ENCODE measurements at regions not wholly inside any gene's neighbourhood (a gene's known extent, or its start where the extent isn't known, plus 50 kb on each side); places are given as distances from the start of the nearest gene placed in this dataset.

DNA sequence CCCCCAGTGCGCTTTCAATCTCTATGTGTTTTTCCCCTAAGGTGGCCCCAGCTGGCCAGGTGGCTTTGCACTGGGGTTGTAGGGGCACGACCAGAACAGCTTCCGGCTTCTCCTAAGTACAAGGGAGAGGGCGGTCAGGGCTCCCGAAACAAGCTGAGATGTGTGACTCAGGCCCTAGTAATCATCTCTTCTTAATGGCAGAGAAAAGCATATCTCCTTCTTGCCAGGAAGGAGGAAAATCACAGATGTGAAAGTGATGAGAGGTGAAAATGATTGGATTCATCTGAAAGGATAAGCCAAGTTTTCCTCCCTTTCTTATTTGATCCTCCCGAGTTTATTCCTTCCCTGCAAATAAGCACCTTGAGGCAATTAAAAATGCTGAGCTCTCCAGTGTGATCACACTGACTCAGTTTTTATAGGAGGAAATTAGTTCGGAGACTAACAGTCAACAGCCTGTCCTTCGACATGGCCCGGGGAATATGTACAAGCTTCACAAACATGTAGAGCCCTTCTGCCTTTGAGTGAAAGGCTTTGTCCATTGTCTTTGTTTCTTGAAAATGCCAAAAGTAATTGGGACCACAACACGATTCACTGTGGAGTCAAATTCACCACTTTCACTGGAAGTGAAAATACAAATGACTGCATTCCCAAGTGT lies 514.8 kb downstream of the PSAT1 start:
- TF ChIP-seq, protein P1, sequence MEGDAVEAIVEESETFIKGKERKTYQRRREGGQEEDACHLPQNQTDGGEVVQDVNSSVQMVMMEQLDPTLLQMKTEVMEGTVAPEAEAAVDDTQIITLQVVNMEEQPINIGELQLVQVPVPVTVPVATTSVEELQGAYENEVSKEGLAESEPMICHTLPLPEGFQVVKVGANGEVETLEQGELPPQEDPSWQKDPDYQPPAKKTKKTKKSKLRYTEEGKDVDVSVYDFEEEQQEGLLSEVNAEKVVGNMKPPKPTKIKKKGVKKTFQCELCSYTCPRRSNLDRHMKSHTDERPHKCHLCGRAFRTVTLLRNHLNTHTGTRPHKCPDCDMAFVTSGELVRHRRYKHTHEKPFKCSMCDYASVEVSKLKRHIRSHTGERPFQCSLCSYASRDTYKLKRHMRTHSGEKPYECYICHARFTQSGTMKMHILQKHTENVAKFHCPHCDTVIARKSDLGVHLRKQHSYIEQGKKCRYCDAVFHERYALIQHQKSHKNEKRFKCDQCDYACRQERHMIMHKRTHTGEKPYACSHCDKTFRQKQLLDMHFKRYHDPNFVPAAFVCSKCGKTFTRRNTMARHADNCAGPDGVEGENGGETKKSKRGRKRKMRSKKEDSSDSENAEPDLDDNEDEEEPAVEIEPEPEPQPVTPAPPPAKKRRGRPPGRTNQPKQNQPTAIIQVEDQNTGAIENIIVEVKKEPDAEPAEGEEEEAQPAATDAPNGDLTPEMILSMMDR (conservative IDR thresholded peaks at IDR 0.05 in 1 of 2, IDR thresholded peaks at IDR 0.05 in 1 of 2; ENCODE audit: low read depth in 1 of 2, low read length in 2 of 2) = no peak
- TF ChIP-seq EZH2 (IDR thresholded peaks at IDR 0.05; ENCODE audit: low read length, missing control alignments) = no peak
